Gastroesophageal sphincter (tissue), 3 donors: ENCODE measurements at regions not wholly inside any gene's neighbourhood (a gene's known extent, or its start where the extent isn't known, plus 50 kb on each side); places are given as distances from the start of the nearest gene placed in this dataset.

Source experiments
- POLR2A ChIP-seq, 2 donors: fragments of 450-650 bp; IDR thresholded peaks; one replicate each; pipeline ENCODE4 v1.6.1; 2017; ENCODE audit warnings: antibody characterized with exemption in 2 of 2, mild to moderate bottlenecking in 2 of 2, moderate library complexity in 1 of 2
- POLR2AphosphoS5 ChIP-seq: sonication (generic); formaldehyde crosslinking; IDR thresholded peaks from one replicate; pipeline ENCODE4 v1.6.1; 2017; ENCODE audit warnings: antibody characterized with exemption
- TF ChIP-seq, protein P1 (sequence below), 4 experiments: fragments of 200-600 bp in 2 of 4; fragments of 450-650 bp in 2 of 4; sonication (generic) in 1 of 4; IDR thresholded peaks; one replicate each; pipeline ENCODE4 v1.5.1; 2017 to 2019; ENCODE audit warnings: antibody characterized with exemption in 4 of 4, mild to moderate bottlenecking in 2 of 4, moderate library complexity in 2 of 4

- TF ChIP-seq POLR2AphosphoS5 (no peak), POLR2A (IDR thresholded peaks at IDR 0.05) (no peak)
- TF ChIP-seq, protein P1, sequence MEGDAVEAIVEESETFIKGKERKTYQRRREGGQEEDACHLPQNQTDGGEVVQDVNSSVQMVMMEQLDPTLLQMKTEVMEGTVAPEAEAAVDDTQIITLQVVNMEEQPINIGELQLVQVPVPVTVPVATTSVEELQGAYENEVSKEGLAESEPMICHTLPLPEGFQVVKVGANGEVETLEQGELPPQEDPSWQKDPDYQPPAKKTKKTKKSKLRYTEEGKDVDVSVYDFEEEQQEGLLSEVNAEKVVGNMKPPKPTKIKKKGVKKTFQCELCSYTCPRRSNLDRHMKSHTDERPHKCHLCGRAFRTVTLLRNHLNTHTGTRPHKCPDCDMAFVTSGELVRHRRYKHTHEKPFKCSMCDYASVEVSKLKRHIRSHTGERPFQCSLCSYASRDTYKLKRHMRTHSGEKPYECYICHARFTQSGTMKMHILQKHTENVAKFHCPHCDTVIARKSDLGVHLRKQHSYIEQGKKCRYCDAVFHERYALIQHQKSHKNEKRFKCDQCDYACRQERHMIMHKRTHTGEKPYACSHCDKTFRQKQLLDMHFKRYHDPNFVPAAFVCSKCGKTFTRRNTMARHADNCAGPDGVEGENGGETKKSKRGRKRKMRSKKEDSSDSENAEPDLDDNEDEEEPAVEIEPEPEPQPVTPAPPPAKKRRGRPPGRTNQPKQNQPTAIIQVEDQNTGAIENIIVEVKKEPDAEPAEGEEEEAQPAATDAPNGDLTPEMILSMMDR (IDR thresholded peaks at IDR 0.05): no peak
Observed at GRCh38 chr6:51049983-51050877, 231.6 kb downstream of the TFAP2B start.
